ENCODE measurements at regions not wholly inside any gene's neighbourhood (a gene's known extent, or its start where the extent isn't known, plus 50 kb on each side); places are given as distances from the start of the nearest gene placed in this dataset.

DNA sequence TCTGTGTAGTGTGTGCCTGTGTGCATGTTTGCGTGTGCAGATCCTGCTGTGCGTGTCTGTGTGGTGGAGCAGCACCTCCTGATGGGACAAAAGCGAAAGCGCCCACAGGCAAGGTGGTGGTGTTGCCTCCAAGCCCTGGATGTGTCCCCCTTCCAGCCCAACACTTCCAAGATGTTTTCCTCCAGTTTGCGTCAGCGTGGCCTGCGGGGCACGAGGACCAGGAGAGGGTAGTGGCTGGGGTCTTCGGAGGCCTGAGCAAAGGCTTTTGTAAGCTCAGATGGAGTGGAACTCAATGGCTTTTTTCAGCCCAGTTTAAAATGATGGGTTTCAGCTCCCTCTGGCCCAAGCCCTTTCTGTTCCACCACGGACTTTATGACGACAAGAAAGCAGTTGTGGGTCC lies 209.5 kb downstream of the IRX2 start:
- TF ChIP-seq EZH2 (IDR thresholded peaks at IDR 0.05; ENCODE audit: borderline replicate concordance, low read depth, low read length, severe bottlenecking) (no peak), GATA2 (IDR thresholded peaks at IDR 0.05; ENCODE audit: insufficient read depth, insufficient read length, low read depth, low read length) (no peak), POLR2A (IDR thresholded peaks at IDR 0.05; ENCODE audit: low read depth, low read length) (no peak), POLR2AphosphoS5 (IDR thresholded peaks at IDR 0.05; ENCODE audit: insufficient read depth, low read depth, low read length) (no peak)

DNA sequence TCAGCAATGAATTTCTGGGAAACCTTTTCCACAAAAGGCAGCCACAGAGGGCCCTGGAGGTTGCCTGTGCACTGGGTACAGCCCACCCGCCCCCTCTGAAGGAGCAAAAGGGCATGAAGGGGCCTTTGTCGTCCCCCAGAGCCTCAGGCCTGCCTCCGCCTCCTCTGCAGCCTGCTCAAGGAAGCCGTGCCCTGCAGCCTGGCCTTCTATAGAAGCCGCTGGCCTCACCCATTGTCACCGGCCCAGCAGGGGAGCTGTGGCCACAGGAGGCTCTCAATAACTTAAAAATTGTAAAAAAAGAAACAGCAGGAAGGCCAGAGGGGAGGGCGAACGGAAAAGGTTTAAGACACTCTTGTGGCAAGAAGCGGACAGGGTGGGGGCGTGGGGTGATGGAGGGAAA lies 213.3 kb downstream of the IRX2 start:
- ChIA-PET POLR2A (no interaction called here), CTCF (no interaction called here)
- Histone ChIP-seq H3K9ac (replicated peaks; ENCODE audit: extremely low read depth, insufficient read depth, low read length) (no peak overlapping the region), H3K4me3 (replicated peaks in 1 of 3; ENCODE audit: insufficient read depth in 1 of 3, low read depth in 1 of 3, low read length in 3 of 3) (no peak overlapping the region), H3K4me1 (ENCODE audit: control insufficient read depth, extremely low read depth, insufficient read depth, low read length) (no peaks in the 10 kb centered on the region), H4K20me1 (replicated peaks; ENCODE audit: control insufficient read depth, extremely low read depth, insufficient read depth, low read length) (no peaks in the 10 kb centered on the region), H3K9me1 (replicated peaks; ENCODE audit: control insufficient read depth, extremely low read depth, insufficient read depth, low read length) (no peaks in the 10 kb centered on the region), H3K27me3 (ENCODE audit: control insufficient read depth in 2 of 2, insufficient read depth in 2 of 2, low read length in 2 of 2) (no peaks in the 10 kb centered on the region), H3K9me3 (replicated peaks; ENCODE audit: control insufficient read depth, insufficient read depth, low read length) (no peaks in the 10 kb centered on the region), H3K36me3 (ENCODE audit: control insufficient read depth in 2 of 2, extremely low read depth in 1 of 2, insufficient read depth in 2 of 2, low read length in 2 of 2) (no peaks in the 10 kb centered on the region), H3K4me2 (ENCODE audit: insufficient read depth, low read length) (no peak overlapping the region), H3K27ac (ENCODE audit: insufficient read depth, low read depth, low read length) (no peak overlapping the region), H2AFZ (ENCODE audit: low read depth, low read length) (no peak overlapping the region), H3K79me2 (ENCODE audit: control insufficient read depth, insufficient read depth, low read length) (no peaks in the 10 kb centered on the region)
- no TSS peak for BruUV-seq (replicated peaks)
- DNase-seq (ENCODE audit: low read depth, low spot score): no peak
- no peak for FAIRE-seq
- dilution Hi-C loops (cut with MboI; ENCODE audit: extremely low pct_ligation_motif_present, low sequenced_read_pairs): no loop called here
- TF ChIP-seq EZH2 (IDR thresholded peaks at IDR 0.05; ENCODE audit: borderline replicate concordance, low read depth, low read length, severe bottlenecking) (no peak), JUN (IDR thresholded peaks at IDR 0.05; ENCODE audit: borderline replicate concordance, insufficient read depth, insufficient read length, low read depth) (no peak), FOS (IDR thresholded peaks at IDR 0.05; ENCODE audit: borderline replicate concordance, insufficient read depth, low read length) (no peak), POLR2AphosphoS5 (IDR thresholded peaks at IDR 0.05; ENCODE audit: insufficient read depth, low read depth, low read length) (no peak), MYC (IDR thresholded peaks at IDR 0.05; ENCODE audit: low read depth, low read length) (no peak), POLR2A (IDR thresholded peaks at IDR 0.05; ENCODE audit: low read depth, low read length) (no peak), GATA2 (IDR thresholded peaks at IDR 0.05; ENCODE audit: insufficient read depth, insufficient read length, low read depth, low read length) (no peak)
- TF ChIP-seq, protein P1, sequence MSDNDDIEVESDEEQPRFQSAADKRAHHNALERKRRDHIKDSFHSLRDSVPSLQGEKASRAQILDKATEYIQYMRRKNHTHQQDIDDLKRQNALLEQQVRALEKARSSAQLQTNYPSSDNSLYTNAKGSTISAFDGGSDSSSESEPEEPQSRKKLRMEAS (IDR thresholded peaks at IDR 0.05; ENCODE audit: insufficient read depth, insufficient read length): no peak
- TF ChIP-seq, protein P2, sequence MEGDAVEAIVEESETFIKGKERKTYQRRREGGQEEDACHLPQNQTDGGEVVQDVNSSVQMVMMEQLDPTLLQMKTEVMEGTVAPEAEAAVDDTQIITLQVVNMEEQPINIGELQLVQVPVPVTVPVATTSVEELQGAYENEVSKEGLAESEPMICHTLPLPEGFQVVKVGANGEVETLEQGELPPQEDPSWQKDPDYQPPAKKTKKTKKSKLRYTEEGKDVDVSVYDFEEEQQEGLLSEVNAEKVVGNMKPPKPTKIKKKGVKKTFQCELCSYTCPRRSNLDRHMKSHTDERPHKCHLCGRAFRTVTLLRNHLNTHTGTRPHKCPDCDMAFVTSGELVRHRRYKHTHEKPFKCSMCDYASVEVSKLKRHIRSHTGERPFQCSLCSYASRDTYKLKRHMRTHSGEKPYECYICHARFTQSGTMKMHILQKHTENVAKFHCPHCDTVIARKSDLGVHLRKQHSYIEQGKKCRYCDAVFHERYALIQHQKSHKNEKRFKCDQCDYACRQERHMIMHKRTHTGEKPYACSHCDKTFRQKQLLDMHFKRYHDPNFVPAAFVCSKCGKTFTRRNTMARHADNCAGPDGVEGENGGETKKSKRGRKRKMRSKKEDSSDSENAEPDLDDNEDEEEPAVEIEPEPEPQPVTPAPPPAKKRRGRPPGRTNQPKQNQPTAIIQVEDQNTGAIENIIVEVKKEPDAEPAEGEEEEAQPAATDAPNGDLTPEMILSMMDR (IDR thresholded peaks at IDR 0.05; ENCODE audit: extremely low read depth in 1 of 2, insufficient read depth in 1 of 2, low read depth in 1 of 2, low read length in 2 of 2): no peak
- intact Hi-C loops (cut with micrococcal nuclease): no loop called here

More for the DNA sequence above, 209.5 kb downstream of the IRX2 start:
- dilution Hi-C loops (cut with MboI; ENCODE audit: extremely low pct_ligation_motif_present, low sequenced_read_pairs) (no loop called here), intact Hi-C loops (cut with micrococcal nuclease) (no loop called here)
- FAIRE-seq: no peak
- Histone ChIP-seq H3K9me3 (replicated peaks; ENCODE audit: control insufficient read depth, insufficient read depth, low read length) (no peaks in the 10 kb centered on the region), H3K4me1 (ENCODE audit: control insufficient read depth, extremely low read depth, insufficient read depth, low read length) (no peaks in the 10 kb centered on the region), H3K4me3 (replicated peaks in 1 of 3; ENCODE audit: insufficient read depth in 1 of 3, low read depth in 1 of 3, low read length in 3 of 3) (no peak overlapping the region), H2AFZ (ENCODE audit: low read depth, low read length) (no peak overlapping the region), H4K20me1 (replicated peaks; ENCODE audit: control insufficient read depth, extremely low read depth, insufficient read depth, low read length) (no peaks in the 10 kb centered on the region), H3K9me1 (replicated peaks; ENCODE audit: control insufficient read depth, extremely low read depth, insufficient read depth, low read length) (no peaks in the 10 kb centered on the region), H3K9ac (replicated peaks; ENCODE audit: extremely low read depth, insufficient read depth, low read length) (no peak overlapping the region), H3K27ac (ENCODE audit: insufficient read depth, low read depth, low read length) (no peak overlapping the region), H3K4me2 (ENCODE audit: insufficient read depth, low read length) (no peak overlapping the region), H3K36me3 (ENCODE audit: control insufficient read depth in 2 of 2, extremely low read depth in 1 of 2, insufficient read depth in 2 of 2, low read length in 2 of 2) (no peaks in the 10 kb centered on the region), H3K79me2 (ENCODE audit: control insufficient read depth, insufficient read depth, low read length) (no peaks in the 10 kb centered on the region), H3K27me3 (ENCODE audit: control insufficient read depth in 2 of 2, insufficient read depth in 2 of 2, low read length in 2 of 2) (no peaks in the 10 kb centered on the region)
- ChIA-PET CTCF (no interaction called here), POLR2A (no interaction called here)
- DNase-seq (ENCODE audit: low read depth, low spot score): no peak
- BruUV-seq (replicated peaks): no TSS peak

Measured in endothelial cell of umbilical vein (primary cell).